ENCODE measurements at regions not wholly inside any gene's neighbourhood (a gene's known extent, or its start where the extent isn't known, plus 50 kb on each side); places are given as distances from the start of the nearest gene placed in this dataset.
A peak's percentile ranks its signal among the peaks of the same experiment; 100 is the strongest.

GRCh38 chr3:64888165-64888564, 200.4 kb upstream of the ADAMTS9 start:
- DNase-seq (ENCODE audit: low spot score), result no peak

GRCh38 chr3:64885055-64885454, 197.3 kb upstream of the ADAMTS9 start:
- no peak for DNase-seq (ENCODE audit: low spot score)

GRCh38 chr3:64884536-64884935, 196.7 kb upstream of the ADAMTS9 start:
- DNase-seq (ENCODE audit: low spot score), result no peak

DNA sequence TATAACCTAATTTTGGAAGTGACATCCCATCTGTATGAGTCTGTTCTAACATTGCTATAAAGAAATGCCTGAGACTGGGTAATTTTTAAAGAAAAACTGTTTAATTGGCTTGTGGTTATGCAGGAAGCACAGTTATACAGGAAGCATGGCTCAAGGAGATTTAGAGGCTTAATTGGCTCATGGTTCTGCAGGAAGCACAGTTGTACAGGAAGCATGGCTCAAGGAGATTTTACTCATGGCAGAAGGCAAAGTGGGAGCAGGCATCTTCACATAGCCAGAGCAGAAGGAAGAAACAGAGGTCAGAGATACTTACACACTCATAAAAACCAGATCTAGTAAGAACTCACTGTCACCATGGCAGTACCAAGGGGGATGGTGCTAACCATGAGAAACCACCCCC, 193.1 kb upstream of the ADAMTS9 start:
- no peak for DNase-seq (ENCODE audit: low spot score)

DNA sequence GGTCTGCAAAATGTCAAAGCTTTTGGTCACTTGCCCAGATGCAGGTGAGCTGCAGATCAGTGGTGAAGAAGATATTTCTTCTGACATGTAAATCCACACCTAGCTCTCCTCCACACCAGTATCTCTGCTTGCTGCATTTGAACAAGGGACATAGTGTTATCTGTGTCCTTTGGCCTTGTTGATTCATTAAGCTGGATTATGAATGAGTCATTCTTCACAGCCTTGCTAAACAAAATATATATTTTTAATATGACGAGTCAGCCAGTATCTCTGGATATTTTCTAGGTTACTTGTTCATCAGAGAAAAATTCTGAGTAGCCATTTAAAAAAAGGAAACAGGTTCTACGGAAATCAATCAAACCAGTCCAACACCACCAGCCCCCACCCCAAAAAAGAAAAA, 190.6 kb upstream of the ADAMTS9 start:
- DNase-seq (ENCODE audit: low spot score), result peak; percentile 5

- DNase-seq (ENCODE audit: low spot score), result no peak
Observed at GRCh38 chr3:64873400-64873799, 185.6 kb upstream of the ADAMTS9 start.

DNA sequence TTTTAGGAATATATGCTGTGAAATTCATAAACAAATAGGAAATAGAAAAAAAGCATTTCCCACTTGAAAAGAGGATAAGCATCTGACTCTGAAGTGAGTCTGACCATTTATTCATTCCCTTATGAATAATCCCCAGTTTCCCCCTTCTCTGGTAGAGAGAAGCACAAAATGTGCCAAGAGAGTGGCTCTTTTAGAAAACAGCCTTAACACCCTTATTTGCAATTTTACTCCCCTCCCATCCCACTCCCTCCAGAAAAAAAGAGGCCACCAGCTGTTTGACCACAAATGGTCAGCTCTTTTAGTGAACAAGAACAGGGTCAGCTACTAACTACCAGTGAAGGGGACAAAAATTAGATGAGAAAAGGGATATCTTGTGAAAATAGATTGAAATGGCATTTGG, 184.5 kb upstream of the ADAMTS9 start:
- DNase-seq (ENCODE audit: low spot score), result no peak

DNA sequence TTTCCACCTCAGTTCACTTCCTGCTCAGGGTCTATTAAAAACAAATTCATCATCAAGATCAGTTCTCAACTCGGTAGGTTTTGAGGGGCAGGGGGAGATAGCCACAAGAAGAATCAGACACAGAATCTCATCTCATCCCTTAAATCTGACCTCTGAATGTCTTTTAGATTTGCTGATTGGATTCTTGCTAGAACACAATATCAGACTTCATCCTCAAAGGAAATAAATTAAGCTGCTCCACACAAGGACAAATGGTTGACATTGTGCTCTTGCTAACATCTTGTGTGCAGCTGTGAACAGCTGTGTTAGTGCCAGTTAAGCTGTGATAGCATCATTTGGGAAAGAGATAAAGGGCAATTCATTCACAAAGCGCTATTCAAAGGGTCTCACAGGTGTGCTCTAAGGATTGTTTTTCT, 184.0 kb upstream of the ADAMTS9 start:
- DNase-seq (ENCODE audit: low spot score), result no peak

- DNase-seq (ENCODE audit: low spot score), result no peak
Observed at GRCh38 chr3:64870876-64871646, 183.3 kb upstream of the ADAMTS9 start.

DNA sequence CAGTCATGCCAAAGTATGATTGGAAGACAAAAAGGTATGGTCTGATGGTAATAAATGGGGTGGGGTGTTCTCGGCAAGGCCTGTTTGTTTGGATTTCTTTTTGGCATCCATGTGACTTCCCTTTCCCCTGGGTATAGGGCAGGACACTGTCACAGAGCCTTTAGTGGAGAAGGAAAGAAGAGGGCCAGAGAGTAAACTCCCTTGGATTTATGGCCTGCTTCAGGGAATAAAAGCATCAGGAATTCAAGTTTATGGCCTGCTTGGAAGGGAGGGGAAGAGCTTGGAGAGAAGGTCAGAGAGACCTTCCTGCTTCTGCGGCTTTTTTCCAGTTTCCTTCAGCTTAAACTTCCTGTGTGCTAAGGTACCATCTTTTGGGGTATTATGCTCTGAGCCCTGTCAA, 179.4 kb upstream of the ADAMTS9 start:
- no peak for DNase-seq (ENCODE audit: low spot score)

GRCh38 chr3:64865839-64866570, 178.2 kb upstream of the ADAMTS9 start:
- DNase-seq (ENCODE audit: low spot score), result no peak

GRCh38 chr3:64863226-64864212, 175.7 kb upstream of the ADAMTS9 start:
- no peak for DNase-seq (ENCODE audit: low spot score)

DNA sequence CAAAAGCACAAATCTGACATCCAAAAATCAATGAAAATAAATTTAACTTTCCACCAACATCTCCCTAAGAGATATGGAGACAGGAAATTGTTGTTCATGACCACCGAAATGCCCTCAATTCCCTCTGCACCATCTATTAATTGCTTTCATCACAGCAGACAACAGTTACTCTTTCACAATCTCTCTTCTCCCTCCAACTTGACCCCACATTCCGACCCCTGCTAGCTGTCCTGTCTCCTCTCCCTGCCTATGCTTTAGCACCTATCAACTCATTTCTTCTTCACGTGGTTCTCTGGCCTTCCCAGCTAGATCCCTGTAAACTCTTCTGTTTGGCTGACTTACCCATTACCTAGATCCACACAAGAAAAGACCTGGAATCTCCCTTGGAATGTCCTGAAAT, 173.9 kb upstream of the ADAMTS9 start:
- DNase-seq (ENCODE audit: low spot score), result no peak

GRCh38 chr3:64860536-64860870, 172.7 kb upstream of the ADAMTS9 start:
- no peak for DNase-seq (ENCODE audit: low spot score)

- DNase-seq (ENCODE audit: low spot score), result no peak
Observed at GRCh38 chr3:64859625-64860535, 172.1 kb upstream of the ADAMTS9 start.

- DNase-seq (ENCODE audit: low spot score), result no peak
Observed at GRCh38 chr3:64856977-64857516, 169.2 kb upstream of the ADAMTS9 start.

- DNase-seq (ENCODE audit: low spot score), result no peak
Observed at GRCh38 chr3:64856106-64856505, 168.3 kb upstream of the ADAMTS9 start.

GRCh38 chr3:64853456-64853855, 165.7 kb upstream of the ADAMTS9 start:
- peak; percentile 3 for DNase-seq (ENCODE audit: low spot score)

DNA sequence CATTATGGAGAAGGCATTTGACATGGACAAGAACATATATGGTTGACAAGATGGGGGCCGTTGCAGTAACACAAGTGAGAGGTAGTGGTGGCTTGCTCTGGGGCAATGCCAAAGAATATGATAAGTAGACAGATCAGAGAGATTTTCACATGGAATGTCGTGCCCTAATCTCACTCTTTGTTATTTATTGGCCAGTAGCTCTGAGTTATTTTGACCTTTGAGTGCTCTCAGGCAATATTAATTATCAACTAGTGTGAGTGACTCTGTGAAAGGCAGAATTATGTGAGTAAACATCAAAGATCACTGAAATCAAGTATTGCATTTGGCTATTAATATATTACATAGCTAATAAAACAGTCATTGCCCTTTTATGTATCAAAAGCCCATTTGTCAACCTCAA, 164.9 kb upstream of the ADAMTS9 start:
- DNase-seq (ENCODE audit: low spot score), result no peak

DNA sequence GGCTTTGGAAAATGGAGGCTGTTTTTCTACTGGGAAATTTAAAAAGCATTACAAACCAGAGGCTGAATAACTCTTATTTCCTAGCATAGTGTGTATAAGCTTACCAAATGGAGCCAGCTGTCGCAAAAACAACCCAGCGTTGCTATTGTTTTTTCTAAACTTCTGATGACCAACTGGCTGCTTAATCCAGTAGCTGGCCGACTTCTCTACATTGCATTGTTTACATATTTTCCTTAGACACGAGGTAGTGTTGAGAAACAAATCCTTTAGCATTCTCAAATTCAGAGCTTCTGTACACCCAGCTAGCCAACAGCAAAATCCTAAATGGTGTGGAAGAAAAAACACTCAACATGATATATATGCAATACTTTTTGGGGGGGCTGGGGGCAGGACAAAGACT, 161.0 kb upstream of the ADAMTS9 start:
- DNase-seq (ENCODE audit: low spot score), result no peak

- no peak for DNase-seq (ENCODE audit: low spot score)
Observed at GRCh38 chr3:64848127-64848800, 160.5 kb upstream of the ADAMTS9 start.
